ENCODE measurements at regions not wholly inside any gene's neighbourhood (a gene's known extent, or its start where the extent isn't known, plus 50 kb on each side); places are given as distances from the start of the nearest gene placed in this dataset.
A peak's percentile ranks its signal among the peaks of the same experiment; 100 is the strongest.

- Histone ChIP-seq H3K9ac (ENCODE audit: control insufficient read depth, insufficient read depth, low read length) (no peak overlapping the region), H3K36me3 (ENCODE audit: control insufficient read depth in 2 of 2, insufficient read depth in 2 of 2, low read length in 1 of 2) (no peaks in the 10 kb centered on the region), H3K9me3 (replicated peaks; ENCODE audit: control insufficient read depth, insufficient read depth, low read length) (no peaks in the 10 kb centered on the region), H2AFZ (ENCODE audit: control insufficient read depth, low read depth, low read length) (peak overlapping the region; percentile 79), H3K4me3 (no peak overlapping the region), H3K4me1 (ENCODE audit: control insufficient read depth, insufficient read depth, low read length) (no peaks in the 10 kb centered on the region), H3K79me2 (ENCODE audit: control insufficient read depth, insufficient read depth, low read length) (no peaks in the 10 kb centered on the region), H3K27me3 (replicated peaks in 1 of 2; ENCODE audit: control insufficient read depth in 2 of 2, insufficient read depth in 2 of 2, low read length in 1 of 2) (no peaks in the 10 kb centered on the region), H3K4me2 (ENCODE audit: control insufficient read depth, insufficient read depth) (no peak overlapping the region; the same call in 1 of the 2 replicates), H3K27ac (ENCODE audit: control insufficient read depth, insufficient read depth) (no peak overlapping the region), H4K20me1 (ENCODE audit: control insufficient read depth, insufficient read depth) (no peaks in the 10 kb centered on the region)
- in situ Hi-C loops (cut with MboI): no loop called here
- no peak for FAIRE-seq
- ATAC-seq: no peak
- intact Hi-C loops (cut with micrococcal nuclease; ENCODE audit: unreplicated experiment): no loop called here
- no TSS peak for BruUV-seq (replicated peaks)
- ChIA-PET SMC1A (ENCODE audit: uncharacterized antibody, unreplicated experiment) (interaction anchor here (1.0 to 1.5 kb wide), 5 partner anchors 10 to 117 kb away, joined by 3 to 4 read pairs (median 3); no protein-coding TSS in a partner anchor), POLR2A (interaction anchor here (1.0 kb wide), 1 partner anchor 13 kb away, joined by 3 read pairs; no protein-coding TSS in a partner anchor), RAD21 (ENCODE audit: unreplicated experiment) (interaction anchor here (1.3 to 1.6 kb wide), 2 partner anchors 27 to 29 kb away, joined by 3 read pairs; no protein-coding TSS in a partner anchor), CTCF (interaction anchor here (0.6 to 1.3 kb wide), 3 partner anchors 14 to 17 kb away, joined by 3 read pairs; no protein-coding TSS in a partner anchor)
- DNase-seq (ENCODE audit: low read depth, low spot score): no peak
- WGBS (ENCODE audit: insufficient coverage, insufficient replicate concordance, low lambda C conversion rate, missing lambda C conversion rate): 46% methylated on average over 2 of the region's 2 CpGs
- TF ChIP-seq SPI1 (IDR thresholded peaks at IDR 0.05; ENCODE audit: borderline replicate concordance, insufficient read depth, low read depth, low read length) (no peak), POLR2AphosphoS5 (IDR thresholded peaks at IDR 0.05; ENCODE audit: low read length) (no peak), ZNF274 (IDR thresholded peaks at IDR 0.05; ENCODE audit: insufficient read depth, insufficient read length) (no peak)
- TF ChIP-seq, protein P1, sequence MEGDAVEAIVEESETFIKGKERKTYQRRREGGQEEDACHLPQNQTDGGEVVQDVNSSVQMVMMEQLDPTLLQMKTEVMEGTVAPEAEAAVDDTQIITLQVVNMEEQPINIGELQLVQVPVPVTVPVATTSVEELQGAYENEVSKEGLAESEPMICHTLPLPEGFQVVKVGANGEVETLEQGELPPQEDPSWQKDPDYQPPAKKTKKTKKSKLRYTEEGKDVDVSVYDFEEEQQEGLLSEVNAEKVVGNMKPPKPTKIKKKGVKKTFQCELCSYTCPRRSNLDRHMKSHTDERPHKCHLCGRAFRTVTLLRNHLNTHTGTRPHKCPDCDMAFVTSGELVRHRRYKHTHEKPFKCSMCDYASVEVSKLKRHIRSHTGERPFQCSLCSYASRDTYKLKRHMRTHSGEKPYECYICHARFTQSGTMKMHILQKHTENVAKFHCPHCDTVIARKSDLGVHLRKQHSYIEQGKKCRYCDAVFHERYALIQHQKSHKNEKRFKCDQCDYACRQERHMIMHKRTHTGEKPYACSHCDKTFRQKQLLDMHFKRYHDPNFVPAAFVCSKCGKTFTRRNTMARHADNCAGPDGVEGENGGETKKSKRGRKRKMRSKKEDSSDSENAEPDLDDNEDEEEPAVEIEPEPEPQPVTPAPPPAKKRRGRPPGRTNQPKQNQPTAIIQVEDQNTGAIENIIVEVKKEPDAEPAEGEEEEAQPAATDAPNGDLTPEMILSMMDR (IDR thresholded peaks at IDR 0.05 in 2 of 3, conservative IDR thresholded peaks at IDR 0.05 in 1 of 3; ENCODE audit: control insufficient read depth in 2 of 3, extremely low read depth in 1 of 3, insufficient read depth in 1 of 3, low read depth in 3 of 3, low read length in 3 of 3): no peak
Observed at GRCh38 chr12:88416786-88417185, 163.5 kb downstream of the KITLG start.

- no peak for TF ChIP-seq MEF2A (IDR thresholded peaks at IDR 0.05; ENCODE audit: insufficient read depth, low read depth, low read length)
- TF ChIP-seq RUNX3 (IDR thresholded peaks at IDR 0.05; ENCODE audit: low read length): no peak
- TF ChIP-seq GABPA (IDR thresholded peaks at IDR 0.05; ENCODE audit: low read depth): no peak
- TF ChIP-seq PAX5 (IDR thresholded peaks at IDR 0.05; ENCODE audit: borderline replicate concordance, low read depth, low read length): no peak
- Histone ChIP-seq H3K4me2 (ENCODE audit: control insufficient read depth, insufficient read depth) (no peak overlapping the region), H3K36me3 (ENCODE audit: control insufficient read depth in 2 of 2, insufficient read depth in 2 of 2, low read length in 1 of 2) (no peaks in the 10 kb centered on the region), H3K27me3 (replicated peaks in 1 of 2; ENCODE audit: control insufficient read depth in 2 of 2, insufficient read depth in 2 of 2, low read length in 1 of 2) (no peaks in the 10 kb centered on the region), H3K4me3 (no peak overlapping the region), H3K27ac (ENCODE audit: control insufficient read depth, insufficient read depth) (no peak overlapping the region), H2AFZ (ENCODE audit: control insufficient read depth, low read depth, low read length) (no peak overlapping the region), H4K20me1 (ENCODE audit: control insufficient read depth, insufficient read depth) (no peaks in the 10 kb centered on the region), H3K9me3 (replicated peaks; ENCODE audit: control insufficient read depth, insufficient read depth, low read length) (no peaks in the 10 kb centered on the region), H3K4me1 (ENCODE audit: control insufficient read depth, insufficient read depth, low read length) (no peaks in the 10 kb centered on the region), H3K9ac (ENCODE audit: control insufficient read depth, insufficient read depth, low read length) (no peak overlapping the region), H3K79me2 (ENCODE audit: control insufficient read depth, insufficient read depth, low read length) (no peaks in the 10 kb centered on the region)
- DNase-seq (ENCODE audit: low read depth, low spot score): no peak
- RAD21 ChIA-PET (ENCODE audit: unreplicated experiment): interaction anchor here (1.6 kb wide), 1 partner anchor 30 kb away, joined by 3 read pairs; no protein-coding TSS in a partner anchor
- no peak for FAIRE-seq
- peak; percentile 37; the same call in 2 of the 3 replicates for ATAC-seq
- POLR2A ChIA-PET: interaction anchor here (1.0 kb wide), 1 partner anchor 12 kb away, joined by 3 read pairs; no protein-coding TSS in a partner anchor
- in situ Hi-C loops (cut with MboI) (no loop called here), intact Hi-C loops (cut with micrococcal nuclease; ENCODE audit: unreplicated experiment) (no loop called here)
- BruUV-seq (replicated peaks): no TSS peak
- SMC1A ChIA-PET (ENCODE audit: uncharacterized antibody, unreplicated experiment): interaction anchor here (1.0 to 1.5 kb wide), 2 partner anchors 9 to 118 kb away, joined by 3 read pairs; no protein-coding TSS in a partner anchor
- CTCF ChIA-PET: interaction anchor here (1.2 to 1.3 kb wide), 2 partner anchors 13 to 16 kb away, joined by 3 read pairs; no protein-coding TSS in a partner anchor
- 40% methylated on average over 5 of the region's 5 CpGs for WGBS (ENCODE audit: insufficient coverage, insufficient replicate concordance, low lambda C conversion rate, missing lambda C conversion rate)
Observed at GRCh38 chr12:88417531-88417930, 162.7 kb downstream of the KITLG start.
